DMS 273 (cell line): ENCODE measurements at regions not wholly inside any gene's neighbourhood (a gene's known extent, or its start where the extent isn't known, plus 50 kb on each side); places are given as distances from the start of the nearest gene placed in this dataset.

ENCODE experiments used
- DNase-seq: peaks from one replicate; lab custom pipeline; 2025; ENCODE audit not compliant: unreplicated experiment; lab: John Stamatoyannopoulos, UW

- no peak for DNase-seq
Measured at GRCh38 chr13:58160980-58161379, 529.4 kb downstream of the PCDH17 start.

GRCh38 chr13:58165617-58166016 lies 534.1 kb downstream of the PCDH17 start:
- DNase-seq: no peak

DNA sequence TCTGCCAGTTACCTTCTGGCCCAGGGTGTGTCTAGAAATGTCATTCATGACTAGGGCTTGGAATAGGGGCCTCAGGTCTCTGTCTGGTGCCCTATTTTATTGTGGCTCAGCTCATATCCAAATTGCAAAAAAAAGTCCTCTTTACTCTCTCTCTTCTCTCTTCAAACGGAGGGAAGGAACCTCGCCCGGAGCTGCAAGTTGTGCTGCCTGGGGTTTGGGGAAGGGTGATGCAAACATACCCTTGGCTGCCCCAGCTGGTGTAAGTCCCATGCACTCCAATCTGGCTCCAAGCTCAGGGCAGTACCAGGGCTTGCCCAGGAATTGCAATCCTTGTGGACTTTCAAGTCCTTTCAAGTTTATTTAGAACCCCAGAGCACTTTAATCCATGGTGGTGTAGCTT lies 549.6 kb downstream of the PCDH17 start:
- DNase-seq: no peak

GRCh38 chr13:58187881-58188280 lies 556.3 kb downstream of the PCDH17 start:
- no peak for DNase-seq

DNA sequence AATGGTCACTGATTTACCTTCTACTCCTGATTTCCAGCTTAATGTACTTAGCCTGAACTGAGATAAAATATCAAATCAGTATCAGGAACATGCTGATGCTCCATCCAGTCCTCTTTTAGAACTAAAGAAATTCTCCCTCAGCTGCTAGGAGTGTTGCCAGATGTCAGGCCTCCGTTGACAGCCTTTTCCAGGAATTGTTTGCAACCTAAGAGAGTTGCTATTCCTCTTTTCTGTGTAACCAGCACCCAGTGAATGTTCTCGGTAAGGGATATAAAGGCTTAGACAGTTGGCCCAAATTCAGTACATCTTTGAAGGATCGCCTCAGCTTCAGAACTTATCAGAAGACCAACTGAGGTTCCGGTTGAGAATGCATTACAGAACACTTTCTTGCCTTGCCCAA lies 559.0 kb downstream of the PCDH17 start:
- no peak for DNase-seq

- DNase-seq: no peak
Measured at GRCh38 chr13:58191754-58192153, 560.2 kb downstream of the PCDH17 start.

DNA sequence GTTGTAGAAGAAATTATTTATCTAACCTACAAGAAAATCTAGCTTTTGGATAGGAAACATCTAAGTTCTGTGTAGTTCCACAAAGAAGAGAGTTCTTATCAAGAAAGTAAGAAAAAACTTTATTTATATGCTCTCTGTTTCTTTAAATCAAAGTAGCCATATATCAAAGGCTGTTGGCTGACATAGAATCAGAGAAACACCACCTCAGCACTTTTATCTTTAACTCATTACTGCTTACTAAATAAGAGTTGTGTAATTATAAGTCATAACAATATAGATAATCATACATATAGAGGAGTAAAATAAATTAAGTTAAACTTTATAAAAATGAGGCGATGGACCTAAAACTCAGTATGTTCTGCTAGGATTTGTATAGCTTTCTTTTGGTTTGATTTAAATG lies 570.6 kb downstream of the PCDH17 start:
- DNase-seq: no peak

DNA sequence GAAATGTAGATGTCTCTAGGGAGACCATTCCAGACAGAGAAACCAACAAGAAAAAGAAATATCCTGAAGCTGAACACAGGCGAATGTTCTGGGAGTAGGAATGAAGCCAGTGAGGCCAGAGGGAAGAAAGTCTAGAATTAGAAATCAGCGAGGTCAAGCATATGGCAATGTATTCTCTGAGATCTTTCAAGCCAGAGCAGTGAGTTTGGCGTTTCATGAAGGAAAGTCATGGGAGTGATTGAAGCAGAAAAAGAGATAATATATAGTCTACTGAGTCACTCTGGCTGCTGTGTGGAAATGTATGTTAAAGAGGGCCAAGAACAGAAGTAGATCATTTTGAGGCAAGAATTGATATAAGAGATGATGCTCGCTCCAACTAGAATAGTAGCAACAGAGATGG lies 576.0 kb downstream of the PCDH17 start:
- DNase-seq: no peak

DNA sequence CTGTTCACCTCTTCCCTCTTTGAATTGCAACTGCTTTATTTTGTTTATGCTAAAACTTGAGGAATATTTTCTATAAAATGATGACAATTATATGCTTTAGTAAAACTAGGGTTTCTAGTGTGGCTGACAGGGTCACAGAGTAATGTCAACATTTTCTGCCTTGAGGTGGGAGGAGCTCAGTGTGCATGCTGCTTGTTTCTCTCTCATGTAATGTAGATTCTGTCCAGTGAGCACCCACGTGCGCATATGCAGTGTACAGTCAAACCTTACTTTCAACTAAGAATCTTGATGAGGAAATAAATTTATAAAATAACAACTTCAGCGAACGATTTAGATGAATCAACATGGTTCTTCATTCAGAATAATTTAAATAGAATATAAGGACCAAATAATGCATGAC lies 603.9 kb downstream of the PCDH17 start:
- DNase-seq: no peak

DNA sequence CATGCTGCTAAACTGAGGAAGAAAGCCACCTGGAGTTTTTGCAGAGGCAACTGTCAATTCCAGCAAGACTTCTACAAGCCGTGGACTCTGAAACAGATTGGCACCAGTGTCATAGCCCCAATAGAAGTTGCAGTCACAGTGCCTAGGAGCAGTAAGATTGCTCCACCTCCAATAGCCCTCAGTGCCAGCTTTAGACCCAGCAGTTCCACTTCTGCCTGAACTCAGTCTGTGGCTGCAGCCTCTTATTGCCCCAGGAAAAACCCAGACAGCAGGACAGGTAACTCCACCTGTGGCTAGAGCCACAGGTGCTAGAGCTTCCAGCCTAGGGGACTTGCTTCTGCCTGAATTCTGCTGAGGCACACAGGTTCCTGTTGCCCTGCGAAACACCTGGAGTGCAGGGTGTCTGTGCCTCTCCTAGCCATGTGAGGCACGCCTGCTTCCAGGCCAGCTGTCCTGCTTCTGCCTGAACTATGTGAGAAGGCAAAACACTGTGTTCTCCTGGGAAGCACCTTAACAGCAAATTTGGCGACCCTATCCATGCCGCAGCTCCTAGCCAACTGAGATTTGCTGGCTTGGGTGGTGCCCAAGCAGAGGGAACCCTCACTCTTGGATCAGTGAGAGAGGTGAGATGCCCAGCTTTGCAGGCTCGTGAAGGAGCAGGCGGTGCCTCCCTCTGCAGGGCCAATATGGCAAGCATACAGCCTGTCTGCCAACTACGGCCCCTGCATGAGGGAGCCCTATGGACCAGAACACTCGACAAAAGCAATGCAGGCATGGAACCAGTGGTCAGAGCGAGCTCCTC lies 607.6 kb downstream of the PCDH17 start:
- no peak for DNase-seq

GRCh38 chr13:58239774-58240268 lies 608.3 kb downstream of the PCDH17 start:
- DNase-seq: no peak

DNA sequence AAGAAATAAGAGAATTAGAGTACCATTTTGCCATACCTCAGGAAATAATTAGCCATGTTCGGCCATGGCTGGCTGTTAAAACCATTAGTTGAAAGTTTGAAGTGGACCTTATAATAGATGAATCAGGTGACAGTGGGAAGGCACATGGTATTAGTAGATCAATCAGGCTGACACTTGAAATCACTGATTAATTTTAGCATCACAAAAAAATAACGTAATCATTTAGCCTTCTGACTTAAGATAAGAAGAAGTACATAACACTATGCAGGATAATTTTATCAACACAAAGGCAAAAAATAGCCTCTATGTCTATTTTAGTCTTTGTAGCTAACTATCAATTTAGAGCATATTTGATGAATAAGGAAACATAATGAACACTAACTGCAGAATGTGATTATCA lies 615.5 kb downstream of the PCDH17 start:
- DNase-seq: no peak

DNA sequence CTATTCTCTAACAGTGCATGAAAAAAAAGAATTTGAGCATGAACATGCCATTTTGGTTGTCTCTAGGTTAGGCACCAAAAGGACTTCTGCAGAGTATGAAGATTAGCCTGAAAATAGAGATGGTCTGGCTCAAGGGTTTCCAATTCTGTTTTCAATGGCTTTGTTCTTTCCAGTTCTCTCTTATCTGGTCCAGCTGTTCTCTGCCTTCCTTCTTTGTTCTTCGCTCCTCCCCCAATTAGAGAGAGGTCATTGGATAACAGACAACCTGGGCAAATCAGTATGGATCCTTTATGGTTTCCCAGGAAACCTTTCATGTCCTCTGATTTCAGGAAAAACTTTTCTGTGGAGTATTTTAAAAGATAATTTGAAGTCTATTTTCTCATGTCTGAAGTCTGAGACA lies 623.4 kb downstream of the PCDH17 start:
- no peak for DNase-seq

GRCh38 chr13:58266271-58266670 lies 634.7 kb downstream of the PCDH17 start:
- DNase-seq: no peak

- no peak for DNase-seq
Measured at GRCh38 chr13:58298556-58299135, 667.1 kb downstream of the PCDH17 start.

- DNase-seq: no peak
Measured at GRCh38 chr13:58300224-58300623, 668.7 kb downstream of the PCDH17 start.

DNA sequence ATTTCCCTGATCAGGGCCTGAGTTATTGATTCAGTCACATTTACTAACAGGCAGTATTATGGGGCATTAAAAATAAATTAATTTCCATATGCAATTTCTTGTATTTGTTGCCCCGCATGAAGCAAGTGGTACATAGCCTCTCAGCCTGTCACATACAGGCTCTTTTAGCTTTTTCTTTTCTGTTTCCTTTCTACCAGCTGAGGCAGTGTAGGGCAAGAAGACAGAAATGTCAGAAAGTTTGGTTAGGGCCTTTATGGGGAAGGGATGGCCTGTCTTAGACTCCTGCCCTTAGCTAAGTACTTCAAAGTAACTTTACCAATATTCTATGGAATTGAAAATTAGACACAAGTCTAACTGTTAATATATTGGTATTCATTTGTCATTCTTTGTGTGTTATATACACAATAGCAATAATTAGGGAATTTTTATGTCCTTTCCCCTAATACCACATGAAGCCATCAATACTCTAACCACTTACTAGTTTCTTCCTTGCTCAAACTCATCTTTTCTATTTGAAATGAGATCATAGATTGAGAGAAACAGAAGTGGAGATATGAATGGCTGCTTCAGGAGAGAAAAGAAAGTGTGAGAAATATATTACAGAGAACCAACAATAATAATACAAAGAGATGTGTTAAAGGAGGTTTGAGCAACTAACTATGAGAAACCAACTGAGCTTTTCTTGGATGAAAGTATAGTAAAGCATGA lies 669.6 kb downstream of the PCDH17 start:
- no peak for DNase-seq

- DNase-seq: no peak
Measured at GRCh38 chr13:58302349-58302748, 670.8 kb downstream of the PCDH17 start.

GRCh38 chr13:58306062-58306461 lies 674.5 kb downstream of the PCDH17 start:
- DNase-seq: no peak

DNA sequence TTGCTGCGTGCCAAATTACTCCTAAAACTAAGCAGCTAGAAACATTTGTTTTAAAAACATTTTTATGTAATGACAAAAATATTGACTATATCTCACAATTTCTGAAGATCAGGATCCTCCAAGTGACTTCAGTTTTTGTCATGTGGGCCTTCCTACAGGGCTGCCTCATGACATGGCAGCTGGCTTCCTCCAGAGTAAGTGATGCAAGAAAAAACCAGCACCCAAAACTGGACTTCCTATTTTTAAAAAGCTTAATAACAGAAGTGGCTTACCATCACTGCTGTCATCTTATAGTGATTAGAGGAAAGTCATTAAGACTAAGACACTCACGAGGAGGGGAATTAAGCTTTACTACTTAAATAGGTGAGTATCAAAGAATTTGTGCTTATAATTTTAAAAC lies 681.7 kb downstream of the PCDH17 start:
- DNase-seq: no peak

- DNase-seq: no peak
Measured at GRCh38 chr13:58318495-58319167, 687.1 kb downstream of the PCDH17 start.

DNA sequence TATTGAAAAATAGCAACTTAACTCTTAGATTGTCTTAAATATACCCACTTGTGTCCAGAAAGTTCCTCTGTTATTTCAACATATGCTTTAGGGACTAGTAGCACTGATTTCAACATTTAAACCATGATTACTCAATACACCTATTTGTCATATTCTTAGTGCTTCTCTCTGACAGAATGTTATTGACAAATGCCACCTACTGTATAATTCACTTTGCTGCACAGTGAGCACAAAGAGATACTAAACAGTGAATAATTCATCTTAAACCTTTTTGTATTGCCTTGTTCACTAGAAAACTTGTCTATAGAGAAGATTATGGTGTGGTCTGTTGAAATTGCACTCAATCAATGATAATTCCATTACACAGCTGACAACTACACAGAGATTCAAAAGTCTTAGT lies 692.6 kb downstream of the PCDH17 start:
- DNase-seq: no peak
